Stimulated activated CD4-positive, alpha-beta T cell treated with anti-CD3 and anti-CD28 coated beads, Interleukin-4, amount 100 ng/mL, for 48 hours (primary cell): ENCODE measurements at regions not wholly inside any gene's neighbourhood (a gene's known extent, or its start where the extent isn't known, plus 50 kb on each side); places are given as distances from the start of the nearest gene placed in this dataset.
"Not testable (repeated sequence)": the region's sequence is repeated elsewhere in the genome, so short reads cannot be mapped to it uniquely, and the experiment has no call there.

ENCODE experiments used
- DNase-seq, 2 donors: peaks; one replicate each; pipeline ENCODE4 v3.0.0-alpha.2; 2020; ENCODE audit warnings: low read depth in 2 of 2

- not testable (repeated sequence) for DNase-seq
Observed at GRCh38 chr15:20267051-20267730, 274.4 kb downstream of the GOLGA6L6 start.

GRCh38 chr15:20265710-20266109, 275.9 kb downstream of the GOLGA6L6 start:
- DNase-seq = not testable (repeated sequence)

GRCh38 chr15:20261321-20262280, 280.0 kb downstream of the GOLGA6L6 start:
- DNase-seq = not testable (repeated sequence)

- not testable (repeated sequence) for DNase-seq
Observed at GRCh38 chr15:20260650-20261049, 280.9 kb downstream of the GOLGA6L6 start.

GRCh38 chr15:20259559-20260190, 281.9 kb downstream of the GOLGA6L6 start:
- DNase-seq = not testable (repeated sequence)

GRCh38 chr15:20256394-20256793, 285.2 kb downstream of the GOLGA6L6 start:
- not testable (repeated sequence) for DNase-seq

GRCh38 chr15:20255641-20256040, 286.0 kb downstream of the GOLGA6L6 start:
- DNase-seq = not testable (repeated sequence)

- not testable (repeated sequence) for DNase-seq
Observed at GRCh38 chr15:20253047-20253615, 288.5 kb downstream of the GOLGA6L6 start.

- DNase-seq = not testable (repeated sequence)
Observed at GRCh38 chr15:20252040-20252439, 289.6 kb downstream of the GOLGA6L6 start.

GRCh38 chr15:20251214-20252005, 290.2 kb downstream of the GOLGA6L6 start:
- not testable (repeated sequence) for DNase-seq

- not testable (repeated sequence) for DNase-seq
Observed at GRCh38 chr15:20250206-20250605, 291.4 kb downstream of the GOLGA6L6 start.

- DNase-seq = not testable (repeated sequence)
Observed at GRCh38 chr15:20249677-20249970, 292.0 kb downstream of the GOLGA6L6 start.

GRCh38 chr15:20248434-20248833, 293.2 kb downstream of the GOLGA6L6 start:
- not testable (repeated sequence) for DNase-seq

GRCh38 chr15:20247137-20247536, 294.5 kb downstream of the GOLGA6L6 start:
- not testable (repeated sequence) for DNase-seq

GRCh38 chr15:20246624-20247023, 295.0 kb downstream of the GOLGA6L6 start:
- not testable (repeated sequence) for DNase-seq

- DNase-seq = not testable (repeated sequence)
Observed at GRCh38 chr15:20245856-20246255, 295.7 kb downstream of the GOLGA6L6 start.

GRCh38 chr15:20244792-20245191, 296.8 kb downstream of the GOLGA6L6 start:
- DNase-seq = not testable (repeated sequence)

GRCh38 chr15:20243486-20244240, 297.9 kb downstream of the GOLGA6L6 start:
- DNase-seq = not testable (repeated sequence)

- DNase-seq = not testable (repeated sequence)
Observed at GRCh38 chr15:20240366-20240917, 301.2 kb downstream of the GOLGA6L6 start.

- not testable (repeated sequence) for DNase-seq
Observed at GRCh38 chr15:20239186-20239585, 302.4 kb downstream of the GOLGA6L6 start.
